Astrocyte (in vitro differentiated cells and primary cell): ENCODE measurements at regions not wholly inside any gene's neighbourhood (a gene's known extent, or its start where the extent isn't known, plus 50 kb on each side); places are given as distances from the start of the nearest gene placed in this dataset.

Experiments used
- EZH2 ChIP-seq: IDR thresholded peaks from 2 replicates; pipeline ENCODE4 v1.6.1; 2012; ENCODE audit warnings: mild to moderate bottlenecking, low read length, inconsistent platforms; ENCODE audit not compliant: insufficient read depth
- TF ChIP-seq, protein P1 (sequence below): IDR thresholded peaks from 2 replicates; pipeline ENCODE4 v1.5.1; 2011; ENCODE audit warnings: low read depth, mild to moderate bottlenecking, inconsistent platforms, low read length, moderate library complexity; ENCODE audit not compliant: insufficient read depth

DNA sequence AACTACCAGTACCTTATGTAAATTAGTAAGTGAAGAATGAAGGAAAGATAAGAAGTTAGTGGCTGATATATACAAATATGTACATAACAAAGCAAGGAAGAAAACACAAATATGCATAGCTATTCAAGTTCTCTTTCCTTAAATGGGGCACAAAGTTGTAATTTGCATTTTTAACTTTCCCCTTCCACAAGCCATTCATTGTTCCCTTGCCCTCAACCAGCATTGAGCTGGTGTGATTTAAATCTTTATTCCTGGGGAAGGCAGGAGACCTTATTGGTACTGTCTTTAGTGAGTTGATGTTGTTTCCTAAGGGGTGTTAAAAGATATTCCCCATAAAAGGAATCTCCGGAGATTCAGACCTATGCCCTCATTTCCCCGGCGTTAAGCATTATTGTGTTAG is 735.3 kb downstream of the PCDH18 start:
- TF ChIP-seq, protein P1, sequence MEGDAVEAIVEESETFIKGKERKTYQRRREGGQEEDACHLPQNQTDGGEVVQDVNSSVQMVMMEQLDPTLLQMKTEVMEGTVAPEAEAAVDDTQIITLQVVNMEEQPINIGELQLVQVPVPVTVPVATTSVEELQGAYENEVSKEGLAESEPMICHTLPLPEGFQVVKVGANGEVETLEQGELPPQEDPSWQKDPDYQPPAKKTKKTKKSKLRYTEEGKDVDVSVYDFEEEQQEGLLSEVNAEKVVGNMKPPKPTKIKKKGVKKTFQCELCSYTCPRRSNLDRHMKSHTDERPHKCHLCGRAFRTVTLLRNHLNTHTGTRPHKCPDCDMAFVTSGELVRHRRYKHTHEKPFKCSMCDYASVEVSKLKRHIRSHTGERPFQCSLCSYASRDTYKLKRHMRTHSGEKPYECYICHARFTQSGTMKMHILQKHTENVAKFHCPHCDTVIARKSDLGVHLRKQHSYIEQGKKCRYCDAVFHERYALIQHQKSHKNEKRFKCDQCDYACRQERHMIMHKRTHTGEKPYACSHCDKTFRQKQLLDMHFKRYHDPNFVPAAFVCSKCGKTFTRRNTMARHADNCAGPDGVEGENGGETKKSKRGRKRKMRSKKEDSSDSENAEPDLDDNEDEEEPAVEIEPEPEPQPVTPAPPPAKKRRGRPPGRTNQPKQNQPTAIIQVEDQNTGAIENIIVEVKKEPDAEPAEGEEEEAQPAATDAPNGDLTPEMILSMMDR = no peak
- TF ChIP-seq EZH2 = no peak
